GM23248 (cell line): ENCODE measurements at regions not wholly inside any gene's neighbourhood (a gene's known extent, or its start where the extent isn't known, plus 50 kb on each side); places are given as distances from the start of the nearest gene placed in this dataset.

Source experiments
- EZH2 ChIP-seq: fragments of 200-600 bp; sonication (generic); IDR thresholded peaks from 2 replicates; pipeline ENCODE4 v1.6.1; 2018; ENCODE audit warnings: antibody characterized with exemption, mild to moderate bottlenecking; ENCODE audit not compliant: insufficient read depth, poor library complexity, severe bottlenecking
- EZH2phosphoT487 ChIP-seq: fragments of 200-600 bp; sonication (generic); IDR thresholded peaks from 2 replicates; pipeline ENCODE4 v1.6.1; 2018; ENCODE audit warnings: antibody characterized with exemption, moderate library complexity, mild to moderate bottlenecking, low read depth; ENCODE audit not compliant: insufficient read depth

DNA sequence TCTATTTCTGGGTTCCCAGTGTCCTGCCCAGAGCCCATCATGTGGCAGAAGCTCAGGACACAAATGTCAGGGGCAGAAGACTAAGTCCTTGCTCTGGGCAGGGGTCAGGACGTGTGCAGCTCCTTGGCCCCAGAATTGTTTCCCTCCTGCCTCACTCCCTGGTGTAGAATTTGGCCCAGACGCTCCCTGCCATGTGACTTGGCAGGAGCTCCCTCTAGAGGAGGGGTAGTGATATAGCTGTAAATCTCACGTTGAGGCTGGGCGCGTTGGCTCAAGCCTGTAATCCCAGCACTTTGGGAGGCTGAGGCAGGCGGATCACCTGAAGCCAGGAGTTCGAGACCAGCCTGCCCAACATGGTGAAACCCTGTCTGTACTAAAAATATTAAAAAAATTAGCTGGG, 91.2 kb downstream of the UBIAD1 start:
- no peak for TF ChIP-seq EZH2
- TF ChIP-seq EZH2phosphoT487: no peak
